Activated B cell treated with CpG ODN at 0.5 μM for 24 hours (primary cell): ENCODE measurements at regions not wholly inside any gene's neighbourhood (a gene's known extent, or its start where the extent isn't known, plus 50 kb on each side); places are given as distances from the start of the nearest gene placed in this dataset.

ENCODE experiments used
- ATAC-seq: fragments of 200-7000 bp; cut with Tn5 transposase; one replicate; pipeline ENCODE4 v1.10.0; 2021; ENCODE audit warnings: low read depth, mild to moderate bottlenecking, moderate library complexity
- CTCF ChIA-PET: fragments of 350-600 bp; sonication (Branson Sonifier 250); formaldehyde crosslinking; loops from one replicate; lab custom pipeline; 2021; ENCODE audit warnings: antibody characterized with exemption; lab: Charles Lee
- POLR2A ChIA-PET: fragments of 350-600 bp; sonication (Branson Sonifier 250); formaldehyde crosslinking; loops from one replicate; lab custom pipeline; 2021; ENCODE audit warnings: antibody characterized with exemption; lab: Charles Lee
- DNase-seq: peaks from one replicate; pipeline ENCODE4 v3.0.0; 2022
- H3K27ac Mint-ChIP-seq: one replicate; pipeline ENCODE4 v1.8.0; 2020; ENCODE audit warnings: mixed read lengths
- H3K27me3 Mint-ChIP-seq: one replicate; pipeline ENCODE4 v1.8.0; 2021; ENCODE audit warnings: mixed read lengths
- H3K36me3 Mint-ChIP-seq: one replicate; pipeline ENCODE4 v1.8.0; 2021; ENCODE audit warnings: low read depth, mixed read lengths
- H3K4me1 Mint-ChIP-seq: one replicate; pipeline ENCODE4 v1.8.0; 2021; ENCODE audit warnings: mixed read lengths
- H3K4me3 Mint-ChIP-seq: one replicate; pipeline ENCODE4 v1.8.0; 2020; ENCODE audit warnings: mild to moderate bottlenecking, mixed read lengths
- H3K9me3 Mint-ChIP-seq: one replicate; pipeline ENCODE4 v1.8.0; 2020; ENCODE audit warnings: mixed read lengths
- intact Hi-C: fragments of 100-400 bp; cut with micrococcal nuclease; formaldehyde crosslinking; loops from one replicate; pipeline ENCODE4 v1.15.1; 2024
- TF ChIP-seq, protein P1 (sequence below): fragments of 200-600 bp; IDR thresholded peaks from one replicate; pipeline ENCODE4 v1.8.0; 2022; ENCODE audit warnings: antibody characterized with exemption, mild to moderate bottlenecking

DNA sequence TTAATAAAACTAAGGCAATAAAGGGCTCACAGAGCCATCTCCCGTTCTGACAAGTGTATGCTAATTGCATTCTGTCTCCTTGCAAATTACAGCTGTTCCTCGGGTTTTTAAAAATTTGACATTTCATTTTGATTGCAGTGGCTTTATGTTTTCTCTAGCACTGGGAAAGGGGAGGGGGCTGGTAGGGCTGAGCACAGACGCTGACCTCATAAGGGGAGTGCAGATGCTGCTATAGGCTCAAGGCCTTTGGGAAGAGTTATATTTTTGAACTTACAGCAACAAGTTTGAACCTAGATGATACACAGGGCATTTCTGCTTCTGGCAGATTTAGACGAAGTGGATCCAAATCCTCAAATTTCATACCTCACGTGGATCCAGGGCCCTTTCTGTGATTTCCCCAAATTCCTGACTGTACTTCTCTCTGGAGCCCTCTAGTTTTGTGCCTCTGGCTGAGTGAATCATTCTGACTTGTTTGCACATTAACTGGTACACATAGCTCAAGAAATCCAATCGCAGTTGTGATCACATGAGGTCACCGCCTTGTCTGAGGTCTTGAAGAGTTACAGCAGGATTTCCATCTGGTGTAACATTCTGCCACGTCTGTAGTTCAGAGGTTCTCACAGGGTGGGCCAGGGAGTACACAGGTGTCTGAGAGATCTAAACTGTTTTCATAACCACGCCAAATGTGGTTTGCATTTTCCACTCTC is 230.3 kb downstream of the C1orf94 start:
- H3K27ac Mint-ChIP-seq = no peak overlapping the region
- ChIA-PET CTCF (no interaction called here), POLR2A (no interaction called here)
- TF ChIP-seq, protein P1, sequence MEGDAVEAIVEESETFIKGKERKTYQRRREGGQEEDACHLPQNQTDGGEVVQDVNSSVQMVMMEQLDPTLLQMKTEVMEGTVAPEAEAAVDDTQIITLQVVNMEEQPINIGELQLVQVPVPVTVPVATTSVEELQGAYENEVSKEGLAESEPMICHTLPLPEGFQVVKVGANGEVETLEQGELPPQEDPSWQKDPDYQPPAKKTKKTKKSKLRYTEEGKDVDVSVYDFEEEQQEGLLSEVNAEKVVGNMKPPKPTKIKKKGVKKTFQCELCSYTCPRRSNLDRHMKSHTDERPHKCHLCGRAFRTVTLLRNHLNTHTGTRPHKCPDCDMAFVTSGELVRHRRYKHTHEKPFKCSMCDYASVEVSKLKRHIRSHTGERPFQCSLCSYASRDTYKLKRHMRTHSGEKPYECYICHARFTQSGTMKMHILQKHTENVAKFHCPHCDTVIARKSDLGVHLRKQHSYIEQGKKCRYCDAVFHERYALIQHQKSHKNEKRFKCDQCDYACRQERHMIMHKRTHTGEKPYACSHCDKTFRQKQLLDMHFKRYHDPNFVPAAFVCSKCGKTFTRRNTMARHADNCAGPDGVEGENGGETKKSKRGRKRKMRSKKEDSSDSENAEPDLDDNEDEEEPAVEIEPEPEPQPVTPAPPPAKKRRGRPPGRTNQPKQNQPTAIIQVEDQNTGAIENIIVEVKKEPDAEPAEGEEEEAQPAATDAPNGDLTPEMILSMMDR = no peak
- intact Hi-C loops = no loop called here
- ATAC-seq (no peak), DNase-seq (no peak)
- no peaks in the 10 kb centered on the region for H3K4me1 Mint-ChIP-seq
- no peak overlapping the region for H3K4me3 Mint-ChIP-seq
- peaks cover 5% of the 10 kb centered on the region for H3K27me3 Mint-ChIP-seq
- H3K36me3 Mint-ChIP-seq = no peaks in the 10 kb centered on the region
- H3K9me3 Mint-ChIP-seq = peaks cover 7% of the 10 kb centered on the region

GRCh38 chr1:34408011-34408410 is 231.3 kb downstream of the C1orf94 start:
- ATAC-seq (no peak), DNase-seq (no peak)
- POLR2A ChIA-PET = no interaction called here
- intact Hi-C loops = no loop called here
- Mint-ChIP-seq H3K4me1 (no peaks in the 10 kb centered on the region), H3K9me3 (peaks cover 7% of the 10 kb centered on the region), H3K27me3 (peaks cover 3% of the 10 kb centered on the region), H3K27ac (no peak overlapping the region), H3K36me3 (no peaks in the 10 kb centered on the region), H3K4me3 (no peak overlapping the region)
- CTCF ChIA-PET = no interaction called here
- TF ChIP-seq, protein P1 = no peak

GRCh38 chr1:34409689-34410229 is 233.1 kb downstream of the C1orf94 start:
- no peak for DNase-seq
- Mint-ChIP-seq H3K4me3 (no peak overlapping the region), H3K36me3 (no peaks in the 10 kb centered on the region), H3K4me1 (no peaks in the 10 kb centered on the region), H3K27ac (no peak overlapping the region), H3K27me3 (peaks cover 3% of the 10 kb centered on the region), H3K9me3 (no peaks in the 10 kb centered on the region)
- POLR2A ChIA-PET = no interaction called here
- CTCF ChIA-PET = no interaction called here
- intact Hi-C loops = no loop called here
- no peak for ATAC-seq
- TF ChIP-seq, protein P1 = no peak

- TF ChIP-seq, protein P1 = no peak
- ChIA-PET POLR2A (no interaction called here), CTCF (no interaction called here)
- ATAC-seq (no peak), DNase-seq (no peak)
- Mint-ChIP-seq H3K4me1 (no peaks in the 10 kb centered on the region), H3K9me3 (no peaks in the 10 kb centered on the region), H3K27ac (no peak overlapping the region), H3K27me3 (peaks cover 6% of the 10 kb centered on the region), H3K4me3 (no peak overlapping the region), H3K36me3 (no peaks in the 10 kb centered on the region)
- intact Hi-C loops = no loop called here
These were observed 236.1 kb downstream of the C1orf94 start for GRCh38 chr1:34412598-34413370.

GRCh38 chr1:34415140-34415539 is 238.4 kb downstream of the C1orf94 start:
- Mint-ChIP-seq H3K4me1 (no peaks in the 10 kb centered on the region), H3K27me3 (peaks cover 4% of the 10 kb centered on the region), H3K36me3 (no peaks in the 10 kb centered on the region), H3K27ac (no peak overlapping the region), H3K9me3 (no peaks in the 10 kb centered on the region), H3K4me3 (no peak overlapping the region)
- intact Hi-C loops = no loop called here
- POLR2A ChIA-PET = no interaction called here
- TF ChIP-seq, protein P1 = no peak
- CTCF ChIA-PET = interaction anchor here (0.5 kb wide), 1 partner anchor 189 kb away, joined by 3 read pairs; no protein-coding TSS in a partner anchor
- ATAC-seq = no peak
- no peak for DNase-seq
